ENCODE measurements at regions not wholly inside any gene's neighbourhood (a gene's known extent, or its start where the extent isn't known, plus 50 kb on each side); places are given as distances from the start of the nearest gene placed in this dataset.

GRCh38 chr5:29148581-29148980, 2044.9 kb upstream of the CDH6 start:
- no peak for TF ChIP-seq CTCF (IDR thresholded peaks at IDR 0.05)
- TF ChIP-seq POLR2A (IDR thresholded peaks at IDR 0.05) = no peak

All from testis (tissue), 2 donors.